GM12878 (cell line): ENCODE measurements at regions not wholly inside any gene's neighbourhood (a gene's known extent, or its start where the extent isn't known, plus 50 kb on each side); places are given as distances from the start of the nearest gene placed in this dataset.

Source experiments
- CHD2 ChIP-seq: IDR thresholded peaks from 2 replicates; pipeline ENCODE4 v1.6.1; 2011; ENCODE audit warnings: low read depth, low read length, improper control_type of control experiment, borderline replicate concordance
- CTCF ChIP-seq, 3 experiments: IDR thresholded peaks in 2 of 3; conservative IDR thresholded peaks in 1 of 3; 2 replicates each; pipeline ENCODE4 v1.5.1; 2011; ENCODE audit warnings: low read depth in 3 of 3, low read length in 3 of 3, mild to moderate bottlenecking in 3 of 3, control low read depth in 2 of 3, moderate library complexity in 2 of 3, inconsistent platforms in 1 of 3, mixed read lengths in 1 of 3; ENCODE audit not compliant: control insufficient read depth in 2 of 3, insufficient read depth in 1 of 3; ENCODE audit errors: extremely low read depth in 1 of 3
- EGR1 ChIP-seq, 2 experiments: IDR thresholded peaks; 1 replicate in 1 of 2; 2 replicates in 1 of 2; pipeline ENCODE4 v1.6.1; 2011 to 2012; ENCODE audit warnings: low read depth in 2 of 2, low read length in 2 of 2, borderline replicate concordance in 1 of 2, mild to moderate bottlenecking in 1 of 2, moderate library complexity in 1 of 2
- FOXM1 ChIP-seq: IDR thresholded peaks from 2 replicates; pipeline ENCODE4 v1.6.1; 2012; ENCODE audit warnings: low read depth, mild to moderate bottlenecking, inconsistent platforms, low read length, moderate library complexity
- REST ChIP-seq: IDR thresholded peaks from 2 replicates; pipeline ENCODE4 v1.6.1; 2012; ENCODE audit warnings: mild to moderate bottlenecking, low read depth, low read length
- ZBTB40 ChIP-seq: fragments of 450-650 bp; IDR thresholded peaks from 2 replicates; pipeline ENCODE4 v1.6.1; 2016; ENCODE audit warnings: mild to moderate bottlenecking, moderate library complexity, borderline replicate concordance
- ZZZ3 ChIP-seq: IDR thresholded peaks from 2 replicates; pipeline ENCODE4 v1.6.1; 2011; ENCODE audit warnings: low read depth; ENCODE audit not compliant: control insufficient read depth, insufficient read length
- TF ChIP-seq, protein P1 (sequence below): IDR thresholded peaks from 2 replicates; pipeline ENCODE4 v1.6.1; 2012; ENCODE audit warnings: low read depth, low read length, improper control_type of control experiment

DNA sequence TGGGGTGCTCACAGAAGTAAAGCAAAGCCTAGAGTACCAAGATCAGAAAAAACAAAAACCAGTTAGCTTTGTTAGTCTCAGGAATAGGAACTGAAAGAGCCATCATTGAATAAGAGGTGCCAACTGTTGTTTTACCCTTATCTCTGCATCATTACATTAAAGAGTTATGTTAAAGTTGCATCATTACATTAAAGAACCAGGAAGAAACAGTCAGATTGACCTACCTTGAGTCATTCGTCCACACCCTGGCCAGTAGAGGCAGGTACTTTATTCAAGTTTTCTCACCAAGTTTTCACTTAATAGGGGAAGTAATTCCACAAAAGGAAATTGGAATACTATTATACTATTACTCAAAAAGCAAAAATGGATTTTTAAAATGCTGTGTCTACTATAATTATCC lies 121.7 kb upstream of the CNOT2 start:
- TF ChIP-seq, protein P1, sequence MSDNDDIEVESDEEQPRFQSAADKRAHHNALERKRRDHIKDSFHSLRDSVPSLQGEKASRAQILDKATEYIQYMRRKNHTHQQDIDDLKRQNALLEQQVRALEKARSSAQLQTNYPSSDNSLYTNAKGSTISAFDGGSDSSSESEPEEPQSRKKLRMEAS, result no peak
- TF ChIP-seq ZBTB40 (no peak), CTCF (IDR thresholded peaks at IDR 0.05 in 2 of 3, conservative IDR thresholded peaks at IDR 0.05 in 1 of 3; ENCODE audit: control insufficient read depth in 2 of 3, extremely low read depth in 1 of 3, insufficient read depth in 1 of 3, low read depth in 3 of 3, low read length in 3 of 3) (no peak), FOXM1 (no peak), EGR1 (IDR thresholded peaks at IDR 0.05; ENCODE audit: borderline replicate concordance in 1 of 2, low read depth in 2 of 2, low read length in 2 of 2) (no peak), CHD2 (no peak), ZZZ3 (no peak), REST (no peak)
